ENCODE measurements at regions not wholly inside any gene's neighbourhood (a gene's known extent, or its start where the extent isn't known, plus 50 kb on each side); places are given as distances from the start of the nearest gene placed in this dataset.

- POLR2A ChIA-PET (ENCODE audit: partially characterized antibody), result no interaction called here
- H3K14ac ChIP-seq (ENCODE audit: insufficient read length), result no peak overlapping the region
- H2BK5ac ChIP-seq (ENCODE audit: low read depth, low read length), result no peak overlapping the region
- no peak overlapping the region for H4K91ac ChIP-seq (replicated peaks; ENCODE audit: insufficient read length, low read length)
- no peaks in the 10 kb centered on the region for H3K36me3 ChIP-seq (ENCODE audit: control insufficient read depth in 2 of 4, insufficient read depth in 4 of 4, low read length in 3 of 4)
- H2BK12ac ChIP-seq (ENCODE audit: low read depth, low read length), result no peak overlapping the region
- no peak overlapping the region for H3K4ac ChIP-seq (replicated peaks; ENCODE audit: insufficient read length, low read depth, low read length)
- no peaks in the 10 kb centered on the region for H4K20me1 ChIP-seq (replicated peaks in 1 of 2; ENCODE audit: control insufficient read depth in 1 of 2, insufficient read depth in 2 of 2, low read length in 2 of 2)
- H3K56ac ChIP-seq (replicated peaks; ENCODE audit: insufficient read length, low read depth, low read length), result no peak overlapping the region
- no peaks in the 10 kb centered on the region for H3K27me3 ChIP-seq (replicated peaks in 1 of 4; ENCODE audit: control insufficient read depth in 3 of 4, extremely low read depth in 1 of 4, insufficient read depth in 3 of 4, low read length in 3 of 4)
- H4K8ac ChIP-seq (ENCODE audit: extremely low read depth, insufficient read depth, low read length), result no peak overlapping the region
- DNase-seq (ENCODE audit: low read depth in 1 of 2, low spot score in 2 of 2), result no peak
- H3K18ac ChIP-seq (ENCODE audit: extremely low read depth, low read length), result no peak overlapping the region
- H4K5ac ChIP-seq (ENCODE audit: insufficient read length, low read depth, low read length), result no peak overlapping the region
- 93% methylated on average over 7 of the region's 7 CpGs; no CpG with 5 or more reads in 1 of the 2 experiments for WGBS, 2 experiments (ENCODE audit: extremely low coverage in 1 of 2, insufficient coverage in 1 of 2, insufficient read length in 1 of 2, insufficient replicate concordance in 2 of 2, low coverage in 1 of 2, low lambda C conversion rate in 2 of 2, missing lambda C conversion rate in 1 of 2)
- CTCF ChIA-PET (ENCODE audit: partially characterized antibody), result interaction anchor here (0.9 to 1.7 kb wide), 12 partner anchors 8 to 321 kb away, joined by 3 to 5 read pairs (median 4); no protein-coding TSS in a partner anchor
- H3K27ac ChIP-seq (ENCODE audit: low read depth, low read length), result no peak overlapping the region
- no peak overlapping the region for H2BK120ac ChIP-seq (replicated peaks; ENCODE audit: low read depth, low read length)
- H3K23me2 ChIP-seq (ENCODE audit: low read depth, low read length), result no peaks in the 10 kb centered on the region
- H2AFZ ChIP-seq (ENCODE audit: low read length), result no peak overlapping the region
- no peaks in the 10 kb centered on the region for H3K79me2 ChIP-seq (ENCODE audit: control insufficient read depth in 1 of 2, insufficient read depth in 2 of 2, low read length in 2 of 2)
- H3K4me2 ChIP-seq (ENCODE audit: insufficient read depth in 1 of 2, low read depth in 2 of 2, low read length in 2 of 2), result no peak overlapping the region
- no peak overlapping the region for H2BK15ac ChIP-seq (ENCODE audit: low read length)
- H3K9ac ChIP-seq (replicated peaks in 1 of 4; ENCODE audit: extremely low read depth in 1 of 4, low read depth in 3 of 4, low read length in 3 of 4), result no peak overlapping the region
- no peak overlapping the region for H3K23ac ChIP-seq (ENCODE audit: insufficient read length)
- no peaks in the 10 kb centered on the region for H3K9me3 ChIP-seq (ENCODE audit: insufficient read depth in 2 of 2, low read depth in 1 of 2, low read length in 1 of 2)
- no peak overlapping the region for H2AK5ac ChIP-seq (ENCODE audit: low read depth, low read length)
- H3K4me1 ChIP-seq (replicated peaks in 1 of 4; ENCODE audit: control insufficient read depth in 3 of 4, insufficient read depth in 4 of 4, low read length in 3 of 4), result no peaks in the 10 kb centered on the region
- H3K79me1 ChIP-seq (ENCODE audit: low read depth, low read length), result no peaks in the 10 kb centered on the region
- H2BK20ac ChIP-seq (ENCODE audit: low read length), result no peak overlapping the region
- no peak for FAIRE-seq
- no peak overlapping the region for H3K4me3 ChIP-seq (ENCODE audit: extremely low read depth in 1 of 4, insufficient read depth in 2 of 4, low read depth in 3 of 4, low read length in 4 of 4)
- TF ChIP-seq FOSL1 (IDR thresholded peaks at IDR 0.05; ENCODE audit: insufficient read depth, low read depth, low read length), result no peak
- no peak for TF ChIP-seq SUZ12 (IDR thresholded peaks at IDR 0.05; ENCODE audit: low read length)
- no peak for TF ChIP-seq ASH2L (IDR thresholded peaks at IDR 0.05; ENCODE audit: low read length)
- no peak for TF ChIP-seq SIN3A (conservative IDR thresholded peaks at IDR 0.05 in 1 of 2, IDR thresholded peaks at IDR 0.05 in 1 of 2; ENCODE audit: low read depth in 1 of 2, low read length in 2 of 2)
Observed at GRCh38 chr11:134677891-134678551, 266.0 kb upstream of the B3GAT1 start.
